SK-N-SH (cell line): ENCODE measurements at regions not wholly inside any gene's neighbourhood (a gene's known extent, or its start where the extent isn't known, plus 50 kb on each side); places are given as distances from the start of the nearest gene placed in this dataset.

Experiments used
- CTCF ChIA-PET: fragments of 300-600, 350-600 bp; formaldehyde crosslinking; extraction: SDS; loops from one replicate; lab custom pipeline; 2021; lab: Yijun Ruan, JAX
- POLR2A ChIA-PET: fragments of 350-600 bp; sonication (Branson Sonifier 250); formaldehyde crosslinking; extraction: SDS; loops from one replicate; lab custom pipeline; 2020; ENCODE audit warnings: antibody characterized with exemption, inconsistent platforms; lab: Yijun Ruan, JAX
- DNase-seq: peaks from one replicate; pipeline ENCODE4 v3.0.0; 2012
- H2AFZ ChIP-seq: fragments of 200-600 bp; sonication (generic); 2 replicates; pipeline ENCODE4 v1.8.1; 2016; ENCODE audit warnings: antibody characterized with exemption, mild to moderate bottlenecking, low read depth
- H3F3A ChIP-seq: fragments of 200-600 bp; sonication (generic); replicated peaks from 2 replicates; pipeline ENCODE3; 2016; ENCODE audit warnings: antibody characterized with exemption, mild to moderate bottlenecking; ENCODE audit not compliant: insufficient read depth
- H3K27ac ChIP-seq, 2 experiments: fragments of 200-500 bp in 1 of 2; fragments of 200-600 bp in 1 of 2; sonication (Bioruptor generic) in 1 of 2; sonication (generic), shearing (Covaris generic) in 1 of 2; 2 replicates each; pipeline versions ENCODE4 v1.5.1 to v1.6.1; 2014 to 2016; ENCODE audit warnings: low read depth in 2 of 2, inconsistent platforms in 1 of 2, low read length in 1 of 2, mild to moderate bottlenecking in 1 of 2, mixed read lengths in 1 of 2
- H3K27me3 ChIP-seq: fragments of 200-600 bp; sonication (generic), shearing (Covaris generic); 2 replicates; pipeline ENCODE4 v1.6.1; 2016; ENCODE audit warnings: mixed run types; ENCODE audit not compliant: insufficient read depth
- H3K36me3 ChIP-seq, 2 experiments: fragments of 200-500 bp in 1 of 2; fragments of 200-600 bp in 1 of 2; sonication (Bioruptor generic) in 1 of 2; sonication (generic) in 1 of 2; replicated peaks in 1 of 2; 2 replicates each; pipeline versions ENCODE3 to v1.5.1; 2014 to 2016; ENCODE audit warnings: low read length in 1 of 2, mild to moderate bottlenecking in 1 of 2; ENCODE audit not compliant: insufficient read depth in 2 of 2, control insufficient read depth in 1 of 2
- H3K4me1 ChIP-seq, 2 experiments: fragments of 200-500 bp in 1 of 2; fragments of 200-600 bp in 1 of 2; sonication (Bioruptor generic) in 1 of 2; sonication (generic), shearing (Covaris generic) in 1 of 2; 2 replicates each; pipeline versions ENCODE4 v1.5.1 to v1.6.1; 2014 to 2016; ENCODE audit warnings: low read depth in 1 of 2, low read length in 1 of 2, mixed run types in 1 of 2; ENCODE audit not compliant: insufficient read depth in 2 of 2, control insufficient read depth in 1 of 2
- H3K4me2 ChIP-seq: fragments of 200-600 bp; sonication (generic), shearing (Covaris generic); 2 replicates; pipeline ENCODE4 v1.6.1; 2017; ENCODE audit warnings: mixed run types
- H3K4me3 ChIP-seq, 2 experiments: fragments of 200-500 bp in 1 of 2; fragments of 200-600 bp in 1 of 2; sonication (Bioruptor generic) in 1 of 2; sonication (generic), shearing (Covaris generic) in 1 of 2; 2 replicates each; pipeline versions ENCODE4 v1.5.1 to v1.8.1; 2014 to 2016; ENCODE audit warnings: low read depth in 2 of 2, inconsistent platforms in 1 of 2, low read length in 1 of 2, mild to moderate bottlenecking in 1 of 2, mixed read lengths in 1 of 2, moderate library complexity in 1 of 2
- H3K79me2 ChIP-seq: fragments of 200-600 bp; sonication (generic); 2 replicates; pipeline ENCODE4 v1.8.1; 2017; ENCODE audit warnings: mild to moderate bottlenecking; ENCODE audit not compliant: insufficient read depth
- H3K9ac ChIP-seq: fragments of 200-600 bp; sonication (generic); 2 replicates; pipeline ENCODE4 v1.6.1; 2017; ENCODE audit warnings: mixed run types
- H3K9me2 ChIP-seq: fragments of 200-600 bp; sonication (generic); 2 replicates; pipeline ENCODE4 v1.6.1; 2017; ENCODE audit warnings: mixed run types
- H3K9me3 ChIP-seq: fragments of 200-600 bp; sonication (generic); 2 replicates; pipeline ENCODE4 v1.6.1; 2017; ENCODE audit warnings: mixed run types, mild to moderate bottlenecking, moderate library complexity
- H4K20me1 ChIP-seq: fragments of 200-600 bp; sonication (generic); 2 replicates; pipeline ENCODE4 v1.6.1; 2017; ENCODE audit warnings: mild to moderate bottlenecking, mixed run types; ENCODE audit not compliant: insufficient read depth
- CHD2 ChIP-seq: fragments of 150-350 bp; IDR thresholded peaks from 2 replicates; pipeline ENCODE4 v1.6.1; 2018; ENCODE audit warnings: low read length; ENCODE audit not compliant: partially characterized antibody
- ELF1 ChIP-seq: IDR thresholded peaks from 2 replicates; pipeline ENCODE4 v1.4.0; 2012
- FOSL2 ChIP-seq: IDR thresholded peaks from 2 replicates; pipeline ENCODE4 v1.4.0; 2012; ENCODE audit warnings: low read depth, mild to moderate bottlenecking, moderate library complexity, borderline replicate concordance
- FOXJ3 ChIP-seq: sonication (generic); formaldehyde crosslinking; IDR thresholded peaks from 2 replicates; pipeline ENCODE4 v1.5.1; 2020; ENCODE audit warnings: mild to moderate bottlenecking, missing genetic modification reagents
- FOXM1 ChIP-seq: IDR thresholded peaks from 2 replicates; pipeline ENCODE4 v1.4.0; 2012; ENCODE audit warnings: low read depth, mild to moderate bottlenecking
- GABPA ChIP-seq: IDR thresholded peaks from 2 replicates; pipeline ENCODE4 v1.4.0; 2012; ENCODE audit warnings: low read depth, mild to moderate bottlenecking
- JUND ChIP-seq: IDR thresholded peaks from 2 replicates; pipeline ENCODE4 v1.4.0; 2012
- NFIC ChIP-seq: IDR thresholded peaks from 2 replicates; pipeline ENCODE4 v1.4.0; 2012; ENCODE audit warnings: borderline replicate concordance
- NRF1 ChIP-seq: IDR thresholded peaks from 2 replicates; pipeline ENCODE4 v1.6.1; 2012; ENCODE audit warnings: low read depth, mild to moderate bottlenecking, low read length
- POLR2AphosphoS5 ChIP-seq: IDR thresholded peaks from 2 replicates; pipeline ENCODE4 v1.6.1; 2012; ENCODE audit warnings: low read depth, low read length
- RCOR1 ChIP-seq: fragments of 150-350 bp; IDR thresholded peaks from 2 replicates; pipeline ENCODE4 v1.6.1; 2017; ENCODE audit warnings: antibody characterized with exemption, low read length
- RFX5 ChIP-seq: IDR thresholded peaks from 2 replicates; pipeline ENCODE4 v1.6.1; 2012; ENCODE audit warnings: mild to moderate bottlenecking, improper control_type of control experiment, low read length
- RXRA ChIP-seq: IDR thresholded peaks from 2 replicates; pipeline ENCODE4 v1.4.0; 2012; ENCODE audit warnings: low read depth, mild to moderate bottlenecking, borderline replicate concordance
- SIN3A ChIP-seq: IDR thresholded peaks from 2 replicates; pipeline ENCODE4 v1.6.1; 2012; ENCODE audit warnings: low read depth, mild to moderate bottlenecking, low read length, moderate library complexity, borderline replicate concordance
- SMC3 ChIP-seq: IDR thresholded peaks from 2 replicates; pipeline ENCODE4 v1.6.1; 2012; ENCODE audit warnings: low read depth, low read length, improper control_type of control experiment
- TAF1 ChIP-seq: IDR thresholded peaks from 2 replicates; pipeline ENCODE4 v1.6.1; 2012; ENCODE audit warnings: low read depth, mild to moderate bottlenecking, low read length, moderate library complexity, borderline replicate concordance
- YY1 ChIP-seq: IDR thresholded peaks from 2 replicates; pipeline ENCODE4 v1.4.0; 2012; ENCODE audit warnings: low read depth, mild to moderate bottlenecking
- WGBS: methylation state at CpG from one replicate; pipeline ENCODE4 v1.1.6; 2017; ENCODE audit warnings: low lambda C conversion rate; 5-methylcytosine and 5-hydroxymethylcytosine counted together
- TF ChIP-seq, protein P1 (sequence below): IDR thresholded peaks from 2 replicates; pipeline ENCODE4 v1.4.0; 2012; ENCODE audit warnings: low read depth, borderline replicate concordance
- TF ChIP-seq, protein P2 (sequence below): fragments of 150-350 bp; IDR thresholded peaks from 2 replicates; pipeline ENCODE4 v1.6.1; 2017; ENCODE audit warnings: antibody characterized with exemption, low read length, low read depth, borderline replicate concordance
- TF ChIP-seq, protein P3 (sequence below): fragments of 200-600 bp; sonication (generic); IDR thresholded peaks from 2 replicates; pipeline ENCODE4 v1.6.1; 2017; ENCODE audit warnings: antibody characterized with exemption, mild to moderate bottlenecking, moderate library complexity
- TF ChIP-seq, protein P4 (sequence below): IDR thresholded peaks from 2 replicates; pipeline ENCODE4 v1.4.0; 2012; ENCODE audit warnings: low read depth, borderline replicate concordance
- TF ChIP-seq, protein P5 (sequence below): IDR thresholded peaks from 2 replicates; pipeline ENCODE4; 2012

DNA sequence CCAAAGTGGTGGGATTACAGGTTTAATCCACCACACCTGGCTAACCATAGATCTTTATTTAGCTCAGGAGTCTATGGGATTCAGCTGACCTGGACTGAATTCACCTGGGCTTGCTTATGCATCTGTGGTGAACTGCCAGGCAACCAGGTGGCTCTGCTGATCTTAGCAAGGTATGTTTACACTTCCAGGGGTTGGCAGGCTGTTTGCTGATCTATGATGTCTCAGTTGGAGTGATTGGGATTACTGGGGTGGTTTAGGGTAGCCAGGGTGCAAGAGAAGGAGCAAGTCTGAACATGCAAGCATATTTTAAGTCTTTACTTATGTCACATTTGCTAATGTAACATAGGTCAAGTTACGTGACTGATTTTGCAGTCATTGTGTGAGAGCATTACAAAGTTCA lies 63.6 kb upstream of the JAK2 start:
- H2AFZ ChIP-seq, result no peak overlapping the region
- no peak overlapping the region for H3K4me2 ChIP-seq
- H3K79me2 ChIP-seq, result no peaks in the 10 kb centered on the region
- no peaks in the 10 kb centered on the region for H3K27me3 ChIP-seq
- H3K4me3 ChIP-seq, result no peak overlapping the region
- no peaks in the 10 kb centered on the region for H3K4me1 ChIP-seq
- H3K9me3 ChIP-seq, result no peaks in the 10 kb centered on the region
- H3K36me3 ChIP-seq, result no peaks in the 10 kb centered on the region
- CTCF ChIA-PET, result no interaction called here
- TF ChIP-seq RFX5 (no peak), ELF1 (no peak), NFIC (no peak), JUND (no peak), NRF1 (no peak), CHD2 (no peak), TAF1 (no peak), POLR2AphosphoS5 (no peak), GABPA (no peak), SIN3A (no peak), FOSL2 (no peak), FOXJ3 (CRISPR knock-in tag) (no peak)
- TF ChIP-seq, protein P1, sequence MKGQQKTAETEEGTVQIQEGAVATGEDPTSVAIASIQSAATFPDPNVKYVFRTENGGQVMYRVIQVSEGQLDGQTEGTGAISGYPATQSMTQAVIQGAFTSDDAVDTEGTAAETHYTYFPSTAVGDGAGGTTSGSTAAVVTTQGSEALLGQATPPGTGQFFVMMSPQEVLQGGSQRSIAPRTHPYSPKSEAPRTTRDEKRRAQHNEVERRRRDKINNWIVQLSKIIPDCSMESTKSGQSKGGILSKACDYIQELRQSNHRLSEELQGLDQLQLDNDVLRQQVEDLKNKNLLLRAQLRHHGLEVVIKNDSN, result no peak
- TF ChIP-seq, protein P2, sequence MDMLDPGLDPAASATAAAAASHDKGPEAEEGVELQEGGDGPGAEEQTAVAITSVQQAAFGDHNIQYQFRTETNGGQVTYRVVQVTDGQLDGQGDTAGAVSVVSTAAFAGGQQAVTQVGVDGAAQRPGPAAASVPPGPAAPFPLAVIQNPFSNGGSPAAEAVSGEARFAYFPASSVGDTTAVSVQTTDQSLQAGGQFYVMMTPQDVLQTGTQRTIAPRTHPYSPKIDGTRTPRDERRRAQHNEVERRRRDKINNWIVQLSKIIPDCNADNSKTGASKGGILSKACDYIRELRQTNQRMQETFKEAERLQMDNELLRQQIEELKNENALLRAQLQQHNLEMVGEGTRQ, result no peak
- no peak overlapping the region for H3K27ac ChIP-seq
- H3K9ac ChIP-seq, result no peak overlapping the region
- no peaks in the 10 kb centered on the region for H3K9me2 ChIP-seq
- H4K20me1 ChIP-seq, result no peaks in the 10 kb centered on the region
- DNase-seq, result no peak
- H3F3A ChIP-seq, result no peaks in the 10 kb centered on the region
- POLR2A ChIA-PET, result no interaction called here
- WGBS, result 80% methylated on average over 1 of the region's 1 CpG

DNA sequence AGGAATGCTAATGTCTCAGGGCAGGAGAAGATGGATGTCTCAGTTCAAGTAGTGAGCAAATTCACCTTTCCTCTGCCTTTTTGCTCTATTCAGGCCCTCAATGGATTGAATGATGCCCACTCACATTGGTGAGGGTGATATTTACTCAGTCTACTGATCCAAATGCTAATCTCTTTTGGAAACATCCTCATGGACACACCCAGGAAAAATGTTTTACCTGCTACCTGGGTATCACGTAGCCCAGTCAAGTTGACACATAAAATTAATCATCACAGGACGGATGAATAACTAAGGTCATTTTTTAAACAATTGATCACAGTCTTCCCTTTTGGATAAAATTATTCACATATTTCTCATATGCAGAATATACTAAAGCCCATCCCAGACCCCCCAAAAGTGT lies 63.0 kb upstream of the JAK2 start:
- no peak overlapping the region for H3K9ac ChIP-seq
- H3K4me1 ChIP-seq, result no peaks in the 10 kb centered on the region
- H3K36me3 ChIP-seq, result no peaks in the 10 kb centered on the region
- TF ChIP-seq SMC3 (no peak), RFX5 (no peak), RXRA (no peak), FOXM1 (no peak), RCOR1 (no peak), YY1 (no peak)
- TF ChIP-seq, protein P3, sequence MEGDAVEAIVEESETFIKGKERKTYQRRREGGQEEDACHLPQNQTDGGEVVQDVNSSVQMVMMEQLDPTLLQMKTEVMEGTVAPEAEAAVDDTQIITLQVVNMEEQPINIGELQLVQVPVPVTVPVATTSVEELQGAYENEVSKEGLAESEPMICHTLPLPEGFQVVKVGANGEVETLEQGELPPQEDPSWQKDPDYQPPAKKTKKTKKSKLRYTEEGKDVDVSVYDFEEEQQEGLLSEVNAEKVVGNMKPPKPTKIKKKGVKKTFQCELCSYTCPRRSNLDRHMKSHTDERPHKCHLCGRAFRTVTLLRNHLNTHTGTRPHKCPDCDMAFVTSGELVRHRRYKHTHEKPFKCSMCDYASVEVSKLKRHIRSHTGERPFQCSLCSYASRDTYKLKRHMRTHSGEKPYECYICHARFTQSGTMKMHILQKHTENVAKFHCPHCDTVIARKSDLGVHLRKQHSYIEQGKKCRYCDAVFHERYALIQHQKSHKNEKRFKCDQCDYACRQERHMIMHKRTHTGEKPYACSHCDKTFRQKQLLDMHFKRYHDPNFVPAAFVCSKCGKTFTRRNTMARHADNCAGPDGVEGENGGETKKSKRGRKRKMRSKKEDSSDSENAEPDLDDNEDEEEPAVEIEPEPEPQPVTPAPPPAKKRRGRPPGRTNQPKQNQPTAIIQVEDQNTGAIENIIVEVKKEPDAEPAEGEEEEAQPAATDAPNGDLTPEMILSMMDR, result no peak
- TF ChIP-seq, protein P4, sequence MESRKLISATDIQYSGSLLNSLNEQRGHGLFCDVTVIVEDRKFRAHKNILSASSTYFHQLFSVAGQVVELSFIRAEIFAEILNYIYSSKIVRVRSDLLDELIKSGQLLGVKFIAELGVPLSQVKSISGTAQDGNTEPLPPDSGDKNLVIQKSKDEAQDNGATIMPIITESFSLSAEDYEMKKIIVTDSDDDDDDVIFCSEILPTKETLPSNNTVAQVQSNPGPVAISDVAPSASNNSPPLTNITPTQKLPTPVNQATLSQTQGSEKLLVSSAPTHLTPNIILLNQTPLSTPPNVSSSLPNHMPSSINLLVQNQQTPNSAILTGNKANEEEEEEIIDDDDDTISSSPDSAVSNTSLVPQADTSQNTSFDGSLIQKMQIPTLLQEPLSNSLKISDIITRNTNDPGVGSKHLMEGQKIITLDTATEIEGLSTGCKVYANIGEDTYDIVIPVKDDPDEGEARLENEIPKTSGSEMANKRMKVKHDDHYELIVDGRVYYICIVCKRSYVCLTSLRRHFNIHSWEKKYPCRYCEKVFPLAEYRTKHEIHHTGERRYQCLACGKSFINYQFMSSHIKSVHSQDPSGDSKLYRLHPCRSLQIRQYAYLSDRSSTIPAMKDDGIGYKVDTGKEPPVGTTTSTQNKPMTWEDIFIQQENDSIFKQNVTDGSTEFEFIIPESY, result no peak
- TF ChIP-seq, protein P5, sequence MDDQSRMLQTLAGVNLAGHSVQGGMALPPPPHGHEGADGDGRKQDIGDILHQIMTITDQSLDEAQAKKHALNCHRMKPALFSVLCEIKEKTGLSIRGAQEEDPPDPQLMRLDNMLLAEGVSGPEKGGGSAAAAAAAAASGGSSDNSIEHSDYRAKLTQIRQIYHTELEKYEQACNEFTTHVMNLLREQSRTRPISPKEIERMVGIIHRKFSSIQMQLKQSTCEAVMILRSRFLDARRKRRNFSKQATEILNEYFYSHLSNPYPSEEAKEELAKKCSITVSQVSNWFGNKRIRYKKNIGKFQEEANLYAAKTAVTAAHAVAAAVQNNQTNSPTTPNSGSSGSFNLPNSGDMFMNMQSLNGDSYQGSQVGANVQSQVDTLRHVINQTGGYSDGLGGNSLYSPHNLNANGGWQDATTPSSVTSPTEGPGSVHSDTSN, result no peak
- TF ChIP-seq, protein P2, result no peak
- POLR2A ChIA-PET, result no interaction called here
- no peaks in the 10 kb centered on the region for H3K9me2 ChIP-seq
- H3K4me2 ChIP-seq, result no peak overlapping the region
- no peaks in the 10 kb centered on the region for H3K79me2 ChIP-seq
- no peak overlapping the region for H3K4me3 ChIP-seq
- no peak overlapping the region for H2AFZ ChIP-seq
- CTCF ChIA-PET, result no interaction called here
- no peaks in the 10 kb centered on the region for H4K20me1 ChIP-seq
- no peaks in the 10 kb centered on the region for H3K27me3 ChIP-seq
- no peak overlapping the region for H3K27ac ChIP-seq
- 77% methylated on average over 2 of the region's 2 CpGs for WGBS
- DNase-seq, result no peak
- H3F3A ChIP-seq, result no peaks in the 10 kb centered on the region
- H3K9me3 ChIP-seq, result no peaks in the 10 kb centered on the region
